Skeletal muscle tissue (tissue), 3 donors: ENCODE measurements at regions not wholly inside any gene's neighbourhood (a gene's known extent, or its start where the extent isn't known, plus 50 kb on each side); places are given as distances from the start of the nearest gene placed in this dataset.

Experiments
- H3K27ac ChIP-seq: one replicate; pipeline ENCODE4 v1.7.0; 2013; ENCODE audit warnings: mild to moderate bottlenecking, low read depth, low read length, inconsistent platforms
- H3K27me3 ChIP-seq, 3 donors: one replicate each; pipeline ENCODE4 v1.7.0; 2013; ENCODE audit warnings: low read length in 3 of 3; ENCODE audit not compliant: control insufficient read depth in 3 of 3, insufficient read depth in 3 of 3
- H3K36me3 ChIP-seq, 3 donors: one replicate each; pipeline ENCODE4 v1.7.0; 2013; ENCODE audit warnings: low read length in 3 of 3; ENCODE audit not compliant: control insufficient read depth in 3 of 3, insufficient read depth in 3 of 3
- H3K4me1 ChIP-seq, 3 donors: one replicate each; pipeline ENCODE4 v1.7.0; 2013; ENCODE audit warnings: low read length in 3 of 3, mild to moderate bottlenecking in 3 of 3; ENCODE audit not compliant: control insufficient read depth in 3 of 3, insufficient read depth in 3 of 3
- H3K4me3 ChIP-seq, 3 donors: one replicate each; pipeline ENCODE4 v1.7.0; 2013; ENCODE audit warnings: low read length in 3 of 3
- H3K9ac ChIP-seq, 3 donors: one replicate each; pipeline ENCODE4 v1.7.0; 2013; ENCODE audit warnings: low read length in 3 of 3, mild to moderate bottlenecking in 3 of 3, moderate library complexity in 2 of 3, low read depth in 1 of 3
- H3K9me3 ChIP-seq, 3 donors: one replicate each; pipeline ENCODE4 v1.7.0; 2013; ENCODE audit warnings: low read length in 3 of 3; ENCODE audit not compliant: control insufficient read depth in 3 of 3
- donor health status: Osteomylitis.

DNA sequence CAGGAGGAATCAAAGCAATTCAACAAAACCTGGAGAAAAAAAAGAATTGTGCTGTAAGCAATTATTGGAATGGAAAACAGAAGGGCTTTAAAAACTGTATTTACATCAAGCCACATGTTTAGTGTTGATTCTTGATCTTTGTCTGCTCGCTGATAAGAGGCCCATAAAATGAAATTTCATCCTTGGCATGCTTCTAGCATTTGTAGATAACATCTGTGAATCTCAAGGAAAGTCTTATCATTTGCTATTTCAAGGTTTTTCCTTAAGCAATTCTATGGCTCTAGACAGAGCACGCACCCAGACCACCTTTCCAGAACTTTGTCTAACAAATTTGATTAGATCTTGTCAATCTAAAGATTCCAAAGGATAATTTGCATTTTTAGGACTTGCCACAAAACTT is 181.0 kb upstream of the FGGY start:
- Histone ChIP-seq H3K27ac (no peak overlapping the region), H3K4me1 (peaks cover 0 to 7% (median 3%) of the 10 kb centered on the region in 3 donors), H3K27me3 (no peaks in the 10 kb centered on the region), H3K4me3 (no peak overlapping the region), H3K36me3 (no peaks in the 10 kb centered on the region), H3K9ac (no peak overlapping the region), H3K9me3 (no peaks in the 10 kb centered on the region)

DNA sequence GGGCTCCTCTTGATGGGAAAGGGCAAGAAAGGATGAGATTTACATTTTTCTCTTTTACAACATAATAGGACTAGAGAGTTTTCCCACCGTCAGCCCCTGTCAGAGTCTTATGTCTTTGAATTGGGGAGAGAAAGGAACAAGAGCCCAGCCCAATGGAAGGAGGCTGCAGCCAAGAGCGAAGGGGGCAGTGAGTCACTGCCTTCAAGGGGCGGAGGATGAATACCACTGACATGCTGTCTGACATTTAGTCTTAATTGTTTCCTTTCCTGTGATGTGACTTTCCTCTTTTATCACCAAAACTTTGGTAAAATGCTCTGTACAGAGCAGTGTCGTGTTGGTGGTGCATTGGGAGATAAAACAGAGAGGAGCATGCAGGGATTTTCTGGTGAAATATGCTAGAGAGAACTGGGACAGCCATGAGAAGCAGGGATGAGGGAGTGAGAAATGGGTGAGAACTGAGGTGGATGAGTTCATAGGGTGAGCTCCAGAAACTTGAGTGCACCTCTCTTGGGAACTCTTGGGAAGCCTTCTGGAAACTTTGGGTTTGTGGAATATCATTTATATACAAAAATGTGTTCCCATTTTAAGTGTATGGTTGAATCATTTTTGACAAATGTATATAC is 179.9 kb upstream of the FGGY start:
- Histone ChIP-seq H3K4me3 (no peak overlapping the region), H3K9ac (no peak overlapping the region), H3K27me3 (no peaks in the 10 kb centered on the region), H3K9me3 (no peaks in the 10 kb centered on the region), H3K27ac (no peak overlapping the region), H3K4me1 (peaks cover 0 to 7% (median 3%) of the 10 kb centered on the region in 3 donors), H3K36me3 (no peaks in the 10 kb centered on the region)

DNA sequence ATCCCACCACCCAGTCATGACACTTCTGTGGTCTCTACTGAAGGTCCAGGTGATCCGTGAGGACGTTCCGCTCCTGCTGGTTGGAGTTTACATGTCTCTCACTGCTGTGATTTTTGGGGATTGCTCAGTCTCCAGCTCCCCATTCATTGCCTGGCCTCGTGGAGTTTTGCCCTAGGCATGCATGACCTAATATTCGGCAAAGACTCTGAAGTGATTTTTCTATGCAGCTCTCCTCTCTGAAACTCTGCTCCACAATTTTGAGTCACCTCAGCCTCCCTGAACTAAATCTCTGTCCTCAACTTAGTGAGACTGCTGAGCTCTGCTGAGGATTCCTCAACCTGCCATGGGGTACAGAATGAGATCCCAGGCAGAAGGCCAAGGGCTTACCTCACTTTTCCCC is 174.4 kb upstream of the FGGY start:
- no peaks in the 10 kb centered on the region for H3K27me3 ChIP-seq
- H3K27ac ChIP-seq: no peak overlapping the region
- no peak overlapping the region for H3K4me3 ChIP-seq
- peaks cover 2 to 9% (median 8%) of the 10 kb centered on the region in 3 donors for H3K4me1 ChIP-seq
- no peak overlapping the region for H3K9ac ChIP-seq
- no peaks in the 10 kb centered on the region for H3K36me3 ChIP-seq
- H3K9me3 ChIP-seq: no peaks in the 10 kb centered on the region

DNA sequence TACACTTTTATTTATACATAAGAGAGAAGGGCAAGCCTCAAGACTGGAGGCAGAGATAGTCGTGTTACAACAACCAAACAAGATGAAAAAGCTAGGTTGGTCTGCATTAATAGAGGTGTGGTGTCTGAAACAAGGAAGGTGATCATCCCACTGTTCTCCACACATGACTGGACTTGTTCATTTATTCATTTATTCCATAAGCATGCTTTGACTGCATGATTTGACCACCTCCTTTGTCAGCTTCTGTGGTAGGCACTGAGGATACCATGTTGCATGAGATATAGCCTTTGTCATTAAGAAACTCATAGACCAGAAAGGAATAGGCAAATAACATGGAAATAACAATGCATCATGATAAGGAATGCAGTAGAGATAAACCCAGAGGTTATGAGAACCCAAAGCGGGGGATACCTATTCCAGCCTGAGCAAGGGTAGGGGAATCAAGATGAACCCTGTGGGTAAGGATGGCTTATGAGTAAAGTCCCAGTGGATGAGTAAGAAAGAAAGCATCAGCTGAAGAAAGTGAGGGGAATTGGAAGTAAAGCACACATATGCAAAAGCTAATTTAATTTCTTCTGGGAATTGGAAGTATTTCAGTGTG is 173.7 kb upstream of the FGGY start:
- Histone ChIP-seq H3K36me3 (no peaks in the 10 kb centered on the region), H3K27ac (no peak overlapping the region), H3K9ac (no peak overlapping the region), H3K27me3 (no peaks in the 10 kb centered on the region), H3K9me3 (no peaks in the 10 kb centered on the region), H3K4me3 (no peak overlapping the region), H3K4me1 (peaks cover 2 to 9% (median 8%) of the 10 kb centered on the region in 3 donors)

DNA sequence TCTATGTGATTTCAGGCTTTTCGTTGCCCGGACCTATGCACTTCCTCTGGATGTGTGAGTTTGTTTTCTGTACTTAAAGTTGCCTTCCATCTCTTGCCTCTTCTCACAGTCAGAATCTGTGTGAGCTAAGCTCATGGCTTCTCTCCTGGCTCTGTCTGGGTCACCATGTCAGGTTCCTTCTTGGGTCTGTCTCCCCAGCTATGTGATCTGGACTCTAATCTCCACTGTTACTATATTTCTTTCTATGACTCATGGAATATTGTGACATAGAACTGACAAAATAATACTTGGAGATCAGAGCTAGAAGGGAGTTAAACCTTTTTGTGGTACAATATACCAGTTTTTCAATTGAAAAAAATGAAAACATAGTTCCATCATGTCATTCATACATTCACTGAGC is 172.7 kb upstream of the FGGY start:
- Histone ChIP-seq H3K27me3 (no peaks in the 10 kb centered on the region), H3K4me3 (peak overlapping the region in 1 of 3 donors; percentile 9), H3K9me3 (no peaks in the 10 kb centered on the region), H3K27ac (peak overlapping the region; percentile 19), H3K36me3 (no peaks in the 10 kb centered on the region), H3K9ac (no peak overlapping the region), H3K4me1 (peaks cover 2 to 9% (median 8%) of the 10 kb centered on the region in 3 donors)

DNA sequence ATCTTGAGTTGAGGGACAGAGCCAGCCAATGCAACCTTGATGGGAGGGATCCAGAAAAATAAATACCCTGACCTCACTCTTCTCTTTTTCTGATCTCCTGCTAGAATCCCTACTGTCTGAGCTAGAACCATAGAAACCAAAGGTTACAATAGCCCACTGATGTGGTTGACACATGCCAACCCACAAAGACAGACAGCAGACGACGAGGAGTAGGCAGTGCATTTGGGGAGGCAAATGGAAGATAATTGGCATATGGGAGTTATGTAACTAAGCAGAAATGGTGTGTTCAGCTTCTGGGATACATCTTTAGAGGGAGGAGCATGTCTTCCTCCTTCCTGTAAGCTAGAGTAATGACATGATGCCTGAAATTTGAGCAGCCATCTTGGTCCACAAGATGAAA is 171.7 kb upstream of the FGGY start:
- no peak overlapping the region for H3K4me3 ChIP-seq

DNA sequence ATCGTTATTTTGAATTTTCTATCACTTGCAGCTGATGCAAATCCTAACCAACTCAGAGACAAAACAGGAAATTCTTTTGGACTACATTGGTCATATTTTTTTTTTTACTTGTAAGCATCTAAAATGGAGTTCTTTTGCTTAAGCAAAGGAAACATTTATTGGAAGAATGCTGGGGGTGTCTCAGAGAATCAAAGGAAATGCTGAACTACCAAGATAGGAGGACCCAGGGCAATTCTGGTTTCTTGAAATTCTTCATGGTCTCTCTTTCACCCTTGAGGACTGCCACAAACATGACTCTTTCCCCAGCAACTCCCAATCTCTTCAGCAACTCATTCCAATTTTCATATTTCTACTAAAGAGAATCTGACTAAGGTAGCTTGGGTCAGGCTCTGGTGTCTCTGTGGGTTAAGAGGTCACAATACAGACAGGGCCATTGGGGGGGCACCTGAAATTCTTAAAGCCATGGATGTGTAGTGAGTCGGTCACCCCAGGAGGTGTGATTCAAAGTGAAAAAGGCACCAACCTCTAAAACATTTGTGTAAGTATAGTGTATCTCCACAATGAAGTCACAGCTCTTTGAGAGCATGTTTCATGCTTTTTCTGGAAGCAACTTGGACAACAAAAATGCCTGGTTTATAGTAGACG is 171.1 kb upstream of the FGGY start:
- no peak overlapping the region for H3K9ac ChIP-seq
- no peaks in the 10 kb centered on the region for H3K27me3 ChIP-seq

More for the DNA sequence above, 171.7 kb upstream of the FGGY start:
- H3K4me1 ChIP-seq: peaks cover 2 to 9% (median 8%) of the 10 kb centered on the region in 3 donors
- H3K27ac ChIP-seq: no peak overlapping the region
- H3K9me3 ChIP-seq: no peaks in the 10 kb centered on the region
- H3K27me3 ChIP-seq: no peaks in the 10 kb centered on the region
- no peaks in the 10 kb centered on the region for H3K36me3 ChIP-seq
- no peak overlapping the region for H3K9ac ChIP-seq

DNA sequence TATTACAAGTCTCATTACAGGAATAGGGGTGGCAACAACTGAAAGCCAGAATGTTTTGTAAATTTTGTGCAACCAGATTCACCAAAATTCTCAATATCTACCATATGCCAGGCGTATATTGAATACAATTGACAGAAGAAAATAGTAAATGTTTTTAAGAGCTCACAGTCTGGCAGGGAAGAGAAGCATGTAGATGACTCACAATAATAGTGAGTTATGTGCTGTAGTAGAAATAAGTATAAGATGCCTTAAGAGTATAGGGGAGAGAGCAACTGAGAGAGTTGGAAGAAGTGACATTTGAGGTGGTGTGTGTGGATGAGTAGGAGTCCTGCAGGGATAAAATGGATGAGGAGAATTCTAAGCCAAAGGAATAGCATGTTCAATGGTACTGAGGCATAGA is 170.5 kb upstream of the FGGY start:
- Histone ChIP-seq H3K4me3 (no peak overlapping the region), H3K9me3 (no peaks in the 10 kb centered on the region)

More for the DNA sequence above, 171.1 kb upstream of the FGGY start:
- Histone ChIP-seq H3K27ac (no peak overlapping the region), H3K36me3 (no peaks in the 10 kb centered on the region), H3K9me3 (no peaks in the 10 kb centered on the region), H3K4me3 (no peak overlapping the region), H3K4me1 (peaks cover 2 to 9% (median 8%) of the 10 kb centered on the region in 3 donors)

DNA sequence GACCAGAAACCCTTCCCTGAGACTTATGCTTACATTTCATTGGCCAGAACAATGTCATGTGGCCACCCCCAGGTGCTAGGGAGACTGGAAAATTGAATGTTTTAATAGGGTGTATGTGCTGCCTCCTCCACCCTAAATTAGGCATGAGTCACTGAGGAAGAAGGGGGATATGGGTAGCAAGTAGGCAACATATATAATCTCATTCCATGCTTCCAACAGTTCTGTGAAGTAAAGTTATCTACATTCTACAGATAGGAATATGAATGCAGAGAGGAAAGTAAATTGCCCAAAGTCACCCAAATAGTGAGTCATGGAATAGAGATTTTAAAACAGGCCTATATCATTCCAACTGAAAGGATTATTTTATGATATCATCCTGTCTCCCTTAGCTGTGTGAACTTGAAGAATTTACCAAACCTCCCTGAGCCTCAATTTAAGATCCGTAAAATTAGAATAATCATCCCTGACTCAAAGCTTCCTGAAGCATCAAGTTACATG is 168.6 kb upstream of the FGGY start:
- Histone ChIP-seq H3K36me3 (no peaks in the 10 kb centered on the region), H3K9ac (no peak overlapping the region), H3K4me1 (peaks cover 0 to 9% (median 8%) of the 10 kb centered on the region in 3 donors), H3K27ac (no peak overlapping the region), H3K4me3 (no peak overlapping the region), H3K9me3 (no peaks in the 10 kb centered on the region), H3K27me3 (no peaks in the 10 kb centered on the region)

More for the DNA sequence above, 170.5 kb upstream of the FGGY start:
- no peak overlapping the region for H3K9ac ChIP-seq
- no peaks in the 10 kb centered on the region for H3K36me3 ChIP-seq
- no peak overlapping the region for H3K27ac ChIP-seq
- H3K27me3 ChIP-seq: no peaks in the 10 kb centered on the region
- peaks cover 2 to 9% (median 8%) of the 10 kb centered on the region in 3 donors for H3K4me1 ChIP-seq

DNA sequence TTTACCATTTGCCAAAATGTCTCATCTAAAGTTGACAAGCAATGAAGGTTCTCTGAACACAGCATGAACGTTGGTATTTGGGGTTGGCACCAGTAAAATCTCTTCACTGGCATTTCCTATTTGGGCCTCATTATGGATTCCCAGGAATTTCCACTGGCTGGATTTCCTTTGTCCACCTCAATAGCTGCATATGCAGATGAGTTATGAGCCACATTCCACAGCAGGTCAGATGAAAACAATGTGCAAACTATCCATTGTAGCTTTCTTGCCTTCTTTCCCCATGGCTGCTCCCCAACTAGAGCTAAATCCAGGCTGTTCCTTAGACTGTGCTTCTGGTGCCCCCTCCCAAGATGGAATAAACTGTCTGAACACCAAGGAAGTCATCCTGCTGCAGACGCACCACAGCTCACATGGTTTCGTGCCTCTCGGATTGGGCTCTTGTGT is 168.1 kb upstream of the FGGY start:
- Histone ChIP-seq H3K4me1 (peaks cover 0 to 7% (median 7%) of the 10 kb centered on the region in 3 donors), H3K9me3 (no peaks in the 10 kb centered on the region), H3K4me3 (no peak overlapping the region), H3K9ac (no peak overlapping the region), H3K36me3 (no peaks in the 10 kb centered on the region), H3K27ac (no peak overlapping the region), H3K27me3 (no peaks in the 10 kb centered on the region)
